ENCODE measurements at regions not wholly inside any gene's neighbourhood (a gene's known extent, or its start where the extent isn't known, plus 50 kb on each side); places are given as distances from the start of the nearest gene placed in this dataset.

GRCh38 chr13:99687723-99688397 lies 186.6 kb downstream of the TM9SF2 start:
- TF ChIP-seq CTCF (IDR thresholded peaks at IDR 0.05; ENCODE audit: low read depth, low read length) (no peak), EZH2phosphoT487 (IDR thresholded peaks at IDR 0.05; ENCODE audit: low read depth) (no peak)
